GM18517 (cell line): ENCODE measurements at regions not wholly inside any gene's neighbourhood (a gene's known extent, or its start where the extent isn't known, plus 50 kb on each side); places are given as distances from the start of the nearest gene placed in this dataset.
"Not testable (repeated sequence)": the region's sequence is repeated elsewhere in the genome, so short reads cannot be mapped to it uniquely, and the experiment has no call there.

Experiments used
- ATAC-seq: cut with Tn5 transposase; IDR thresholded peaks from one replicate; pipeline ENCODE4 v1.9.1; 2021; ENCODE audit warnings: mild to moderate bottlenecking, moderate library complexity; ENCODE audit not compliant: unreplicated experiment

DNA sequence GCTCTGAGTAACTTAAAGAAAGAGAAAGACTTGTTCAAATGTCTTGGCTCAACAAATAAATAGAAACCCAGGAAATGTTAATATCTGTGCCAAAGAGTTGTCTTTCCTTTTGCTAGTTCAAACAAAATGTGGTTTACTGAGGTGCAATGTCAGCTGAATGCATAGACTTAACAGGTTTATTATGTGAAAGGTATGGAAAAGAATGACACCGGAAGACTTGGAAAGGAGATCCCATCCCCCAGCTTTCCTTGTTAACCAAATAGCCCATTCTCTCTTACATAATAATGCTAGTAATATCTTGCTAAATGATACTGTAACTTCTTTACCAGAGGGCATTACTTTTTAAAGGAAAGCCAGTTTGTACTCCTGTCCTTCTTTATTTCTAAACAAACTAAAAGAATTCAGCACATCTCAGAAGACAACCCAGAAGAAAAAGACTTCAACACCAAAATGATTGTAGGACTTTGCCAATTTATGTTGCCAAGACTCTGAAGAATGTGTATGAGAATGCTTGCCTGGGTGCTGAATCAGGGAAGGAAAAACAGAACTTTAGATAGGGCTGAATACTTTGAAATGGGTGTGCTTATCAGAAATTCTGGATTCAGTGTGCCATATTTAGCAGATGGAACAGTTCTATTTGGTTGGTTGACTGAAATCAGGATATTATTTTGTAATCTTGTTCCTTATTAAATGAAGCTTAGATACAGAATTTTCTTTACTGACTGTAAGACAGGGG, 344.1 kb downstream of the TMEM38B start:
- ATAC-seq: no peak

GRCh38 chr9:106039151-106039935, 345.0 kb downstream of the TMEM38B start:
- no peak for ATAC-seq

DNA sequence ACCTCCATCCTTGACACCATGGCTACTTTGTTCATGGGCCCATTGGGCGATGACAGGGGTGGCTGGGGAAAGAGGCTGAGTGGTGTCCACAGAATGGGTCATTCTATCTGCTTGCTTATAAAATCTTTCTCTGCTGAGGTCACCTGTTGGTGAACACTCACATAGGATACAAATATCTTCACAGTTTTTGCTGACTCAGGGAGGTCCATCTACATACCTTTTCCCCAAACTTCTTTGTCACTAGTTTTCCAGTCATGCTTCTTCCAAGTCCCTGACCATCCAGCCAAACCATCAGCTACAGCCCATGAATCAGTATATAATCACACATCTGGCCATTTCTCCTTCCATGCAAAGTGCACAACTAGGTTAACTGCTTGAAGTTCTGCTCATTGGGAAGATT, 347.6 kb downstream of the TMEM38B start:
- ATAC-seq: not testable (repeated sequence)

GRCh38 chr9:106051545-106051944, 357.2 kb downstream of the TMEM38B start:
- ATAC-seq: no peak

- no peak for ATAC-seq
These were observed 357.8 kb downstream of the TMEM38B start for GRCh38 chr9:106052166-106052565.

- no peak for ATAC-seq
These were observed 358.4 kb downstream of the TMEM38B start for GRCh38 chr9:106052735-106053134.

- no peak for ATAC-seq
These were observed 362.0 kb downstream of the TMEM38B start for GRCh38 chr9:106056328-106056727.

DNA sequence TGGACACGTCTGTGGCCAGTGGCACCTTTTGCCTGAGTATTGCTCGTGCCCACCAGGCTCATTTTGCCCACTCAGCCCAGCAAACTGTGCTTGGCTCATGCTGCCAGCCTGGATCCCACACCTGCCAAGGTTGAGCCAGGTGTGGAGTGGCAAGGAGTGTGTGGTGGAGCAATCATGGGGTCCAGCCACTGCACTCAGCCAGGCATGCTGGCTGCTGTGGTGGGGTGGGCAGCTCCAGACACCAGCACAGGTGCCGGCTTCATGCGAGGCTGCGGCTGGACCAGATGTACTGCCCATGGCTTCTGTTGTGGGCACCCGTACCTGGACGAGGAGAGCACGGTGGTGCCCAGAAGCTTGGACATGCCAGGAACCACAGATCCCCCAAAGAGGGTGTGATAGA, 364.1 kb downstream of the TMEM38B start:
- no peak for ATAC-seq

- no peak for ATAC-seq
These were observed 365.5 kb downstream of the TMEM38B start for GRCh38 chr9:106059886-106060285.

DNA sequence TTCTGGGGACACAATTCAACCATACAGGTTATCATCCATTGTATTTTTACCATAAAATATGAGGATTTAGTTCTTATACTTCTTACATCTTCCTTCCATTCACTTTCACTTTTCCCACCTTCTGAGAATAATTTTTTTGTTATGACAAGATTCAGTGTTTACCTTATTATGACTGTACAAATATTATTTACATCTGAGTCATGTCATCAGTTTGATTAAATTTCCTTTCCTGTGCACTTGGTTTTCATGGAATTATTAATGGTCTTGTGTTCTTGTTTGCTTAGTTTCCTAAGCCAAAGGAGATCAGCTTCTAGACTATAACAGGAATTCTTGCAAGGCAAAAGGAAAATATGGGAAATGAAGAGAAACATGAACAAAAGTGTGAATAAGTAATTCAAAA, 366.5 kb downstream of the TMEM38B start:
- no peak for ATAC-seq

- ATAC-seq: no peak
These were observed 367.9 kb downstream of the TMEM38B start for GRCh38 chr9:106062250-106062649.

GRCh38 chr9:106065136-106065535, 370.8 kb downstream of the TMEM38B start:
- ATAC-seq: no peak

DNA sequence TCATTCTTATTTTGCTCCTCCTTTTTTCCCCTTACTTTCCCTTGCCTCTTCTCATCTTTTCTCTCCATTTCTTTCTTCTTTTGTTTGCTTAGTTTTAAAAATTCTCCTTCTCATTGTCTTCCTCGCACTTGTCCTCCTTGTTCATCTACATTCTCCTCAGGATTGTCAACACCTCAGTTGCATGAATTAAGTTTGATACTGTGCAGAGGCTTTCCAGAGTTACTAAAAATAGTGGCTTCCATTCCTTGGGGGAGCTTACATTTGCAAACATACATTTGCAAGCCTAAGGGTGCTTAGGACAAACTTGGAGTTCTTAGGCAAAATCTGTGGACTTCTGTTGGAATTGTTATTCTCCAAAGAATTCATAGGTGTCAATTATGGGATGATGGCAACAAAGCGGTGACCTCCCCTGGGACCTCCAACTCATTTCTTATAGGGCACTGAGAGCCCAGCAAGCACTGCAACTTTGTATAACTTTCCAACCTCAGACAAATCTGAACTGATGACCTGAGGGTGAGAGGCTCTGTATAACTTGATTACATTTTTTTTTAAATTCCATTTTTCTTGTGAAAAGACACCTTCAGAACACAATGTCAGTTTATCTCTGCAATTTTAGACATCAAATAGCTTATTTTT, 371.4 kb downstream of the TMEM38B start:
- ATAC-seq: no peak

- ATAC-seq: no peak
These were observed 372.7 kb downstream of the TMEM38B start for GRCh38 chr9:106066940-106067524.

DNA sequence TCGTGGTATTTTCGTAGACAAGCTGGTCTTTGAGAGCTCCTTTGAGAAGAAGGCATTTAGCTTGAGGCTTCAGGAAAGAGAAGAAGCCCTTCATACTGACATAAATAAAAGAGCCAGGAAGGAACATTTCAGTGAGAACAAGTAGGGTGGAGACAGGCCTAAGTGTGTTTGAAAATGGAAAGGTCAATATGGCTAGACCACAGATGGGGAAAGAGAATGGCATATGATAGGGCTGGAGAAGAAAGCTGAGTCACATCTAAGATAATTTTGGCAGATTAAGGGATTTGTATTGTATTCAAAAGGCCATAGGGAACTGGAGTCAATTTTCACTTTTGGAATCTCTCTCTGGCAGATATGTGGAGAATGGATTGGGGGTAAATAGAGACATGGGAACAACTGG, 374.9 kb downstream of the TMEM38B start:
- ATAC-seq: no peak

GRCh38 chr9:106072421-106072820, 378.1 kb downstream of the TMEM38B start:
- no peak for ATAC-seq

DNA sequence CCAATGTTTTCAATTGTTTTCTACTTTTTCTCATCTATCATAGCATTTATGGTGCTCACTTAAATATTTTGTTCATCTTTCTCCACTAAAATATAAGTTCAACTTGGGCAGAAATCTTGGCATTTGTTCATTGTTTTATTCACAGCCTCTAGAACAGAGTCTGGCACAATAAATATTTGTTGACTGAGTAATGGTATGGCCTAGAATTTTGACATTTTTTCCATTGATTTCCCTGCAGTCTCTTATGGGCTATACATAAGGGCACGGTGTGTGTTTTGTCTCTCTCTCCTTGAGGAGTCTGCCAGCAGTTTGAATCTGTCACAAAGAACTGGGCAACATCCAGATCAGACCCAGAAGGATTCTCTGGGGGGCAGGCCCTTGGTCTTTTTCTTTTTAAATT, 379.7 kb downstream of the TMEM38B start:
- no peak for ATAC-seq

GRCh38 chr9:106075236-106075959, 381.1 kb downstream of the TMEM38B start:
- no peak for ATAC-seq

DNA sequence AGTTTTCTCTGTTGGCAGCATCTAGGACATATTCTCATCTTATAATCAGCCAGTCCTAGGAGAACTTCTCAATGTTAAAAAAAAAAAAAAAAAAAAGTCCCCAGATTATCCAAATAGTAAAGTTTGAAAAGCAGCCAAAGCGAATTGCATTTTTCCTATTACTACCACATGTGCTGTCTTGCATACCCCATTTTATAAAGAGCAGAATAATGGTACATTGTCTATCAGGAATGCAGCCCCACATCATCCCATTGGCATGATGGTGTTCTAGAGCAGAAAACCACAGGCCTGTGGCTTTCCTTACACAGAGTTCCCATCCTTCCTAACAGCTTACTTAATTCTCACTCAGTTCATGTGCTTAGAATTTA, 381.6 kb downstream of the TMEM38B start:
- ATAC-seq: no peak

DNA sequence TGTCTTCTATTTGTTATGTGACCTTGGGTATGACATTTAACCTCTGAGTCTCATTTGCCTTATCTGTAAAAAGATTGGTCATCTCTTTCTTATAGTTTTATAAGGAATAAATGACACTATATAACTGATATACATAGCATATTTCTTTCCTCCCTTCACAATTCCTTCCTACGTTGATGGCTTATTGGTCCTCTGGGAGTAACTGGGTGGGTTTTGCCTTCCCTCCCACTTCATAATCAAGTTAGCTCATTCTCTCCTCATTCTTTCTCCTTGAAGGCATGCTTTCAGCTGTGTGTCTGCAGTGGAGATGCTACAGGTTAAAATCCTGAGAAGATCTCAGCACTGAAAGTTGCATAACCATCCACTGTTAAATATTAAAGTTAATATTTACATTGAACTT, 382.4 kb downstream of the TMEM38B start:
- no peak for ATAC-seq

- no peak for ATAC-seq
These were observed 383.4 kb downstream of the TMEM38B start for GRCh38 chr9:106077731-106078130.
